DLD1 (cell line): ENCODE measurements at regions not wholly inside any gene's neighbourhood (a gene's known extent, or its start where the extent isn't known, plus 50 kb on each side); places are given as distances from the start of the nearest gene placed in this dataset.

Experiments
- in situ Hi-C: cut with HindIII; loops from 2 replicates; pipeline ENCODE4 v1.10.0; 2017; ENCODE audit warnings: low sequenced_read_pairs

DNA sequence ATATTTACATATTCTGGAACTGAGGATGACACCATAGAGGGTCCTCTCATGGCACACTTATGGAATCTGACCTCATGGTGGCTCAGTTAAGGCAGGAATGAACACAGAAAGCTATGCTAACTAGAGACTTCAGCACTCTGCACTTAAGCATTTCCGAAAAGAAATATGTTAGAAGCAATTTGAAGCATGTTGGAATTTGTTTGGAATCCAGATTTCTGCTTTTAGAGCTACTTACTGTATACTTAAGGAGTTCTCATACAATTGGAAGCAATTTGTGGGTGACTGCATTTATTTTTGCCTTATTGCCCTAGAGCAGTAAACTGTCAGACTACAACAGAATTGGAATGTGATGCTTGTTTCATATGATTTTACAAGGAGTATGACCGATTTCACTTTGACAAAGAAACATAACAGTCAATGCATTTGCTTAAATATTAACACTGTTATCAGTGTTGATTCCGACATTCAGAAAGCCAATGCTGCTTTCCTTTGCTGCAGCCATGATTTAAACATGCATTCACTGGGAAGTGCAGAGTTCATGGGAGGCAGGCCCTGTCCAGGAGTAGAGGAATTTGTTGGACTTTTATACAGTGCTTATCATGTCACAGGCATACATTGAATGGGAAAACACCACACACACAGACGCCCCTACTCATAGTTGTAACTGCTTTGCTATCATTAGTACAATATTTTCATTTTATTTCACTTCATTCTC, 244.4 kb downstream of the SAMD5 start:
- in situ Hi-C loops: no loop called here

DNA sequence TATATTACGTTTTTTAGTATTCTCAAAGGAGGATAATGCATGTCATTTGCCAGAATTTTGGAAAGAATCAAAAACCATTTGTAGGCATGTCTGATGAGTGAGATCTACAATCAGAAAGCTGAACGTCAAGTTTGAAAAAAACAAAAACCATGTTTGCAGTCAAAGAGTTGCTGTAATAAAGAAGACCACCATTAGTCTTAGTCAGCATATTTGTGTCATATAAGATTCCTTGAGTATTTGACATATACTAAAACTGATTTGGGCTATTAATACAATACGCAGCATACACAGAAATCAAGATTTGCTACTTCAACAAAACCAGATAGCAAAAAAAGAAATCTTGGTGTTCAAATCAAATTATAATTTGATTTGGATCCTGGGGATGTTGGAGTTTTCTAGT, 247.5 kb downstream of the SAMD5 start:
- in situ Hi-C loops: no loop called here

DNA sequence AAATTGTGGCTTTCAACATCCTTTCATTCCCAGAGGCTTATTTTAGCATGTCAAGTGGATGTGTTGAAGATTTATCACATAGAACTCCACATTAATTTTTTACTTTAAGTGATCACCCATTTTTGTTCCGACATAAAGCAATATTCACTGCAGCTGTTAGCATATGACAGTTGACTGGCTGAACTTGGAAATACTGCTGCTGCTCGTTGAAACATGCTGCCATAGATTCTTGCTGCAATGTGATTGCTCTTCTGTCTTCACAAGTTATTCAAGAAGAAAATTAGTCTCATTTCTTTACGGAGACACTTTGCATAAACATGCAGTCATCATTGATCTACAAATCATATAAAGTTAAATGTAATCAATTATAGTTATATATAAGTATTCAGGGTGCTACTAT, 248.4 kb downstream of the SAMD5 start:
- in situ Hi-C loops: no loop called here

DNA sequence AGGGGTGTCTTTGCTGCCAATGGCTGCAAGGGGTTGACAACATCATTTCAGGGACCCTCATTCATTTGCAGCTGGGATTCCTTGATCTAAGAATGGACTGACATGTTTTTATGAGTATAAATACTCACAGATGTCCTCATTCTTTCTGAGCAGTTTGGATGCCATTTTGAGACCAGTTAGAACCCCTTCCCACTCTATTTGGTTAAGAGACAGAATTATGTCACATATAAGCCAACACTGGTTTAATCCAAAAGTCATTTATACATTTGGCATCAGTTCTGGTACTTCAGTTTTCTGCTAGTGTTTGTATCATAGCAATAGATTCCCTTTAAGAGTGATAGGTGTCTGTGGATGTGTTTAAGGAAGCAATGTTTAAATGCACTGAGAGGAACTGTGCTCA, 248.8 kb downstream of the SAMD5 start:
- in situ Hi-C loops: no loop called here

DNA sequence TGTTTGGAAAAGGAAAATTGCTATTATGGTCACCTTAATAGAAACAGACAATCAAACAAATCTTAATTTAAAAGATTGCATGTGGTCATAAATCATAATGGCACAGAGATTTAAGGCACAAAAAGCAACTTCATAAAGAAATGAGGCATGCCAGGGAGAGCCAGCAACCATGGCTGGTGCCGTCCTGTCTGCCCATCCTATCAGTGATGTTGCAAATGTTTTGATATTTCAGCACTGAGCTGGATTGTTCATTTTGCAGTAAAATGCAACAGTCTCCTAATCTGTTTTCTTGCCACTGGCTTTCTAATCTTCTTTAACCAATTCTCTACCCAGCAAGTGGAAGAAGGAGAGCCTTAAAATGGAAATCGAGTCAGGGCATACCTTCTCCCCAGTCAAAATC, 249.8 kb downstream of the SAMD5 start:
- in situ Hi-C loops: no loop called here

DNA sequence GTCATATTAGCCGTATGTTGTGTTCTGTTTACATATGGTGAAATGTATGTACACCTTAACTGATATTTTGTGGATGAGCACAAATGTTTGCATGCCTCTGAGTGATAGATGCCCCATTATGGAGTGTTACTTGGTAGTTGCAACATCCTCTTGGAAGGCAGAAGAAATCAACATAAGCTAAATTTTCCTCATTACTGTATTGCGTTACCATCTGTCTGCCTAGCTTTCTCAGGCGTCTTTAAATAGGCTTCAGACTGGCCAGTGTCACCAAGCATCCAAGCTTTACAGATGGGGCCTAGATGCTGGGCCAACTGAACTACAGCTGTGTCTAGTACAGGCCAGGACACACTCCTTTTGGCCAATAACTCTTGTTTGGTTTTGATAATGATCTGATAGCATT, 250.6 kb downstream of the SAMD5 start:
- in situ Hi-C loops: no loop called here

DNA sequence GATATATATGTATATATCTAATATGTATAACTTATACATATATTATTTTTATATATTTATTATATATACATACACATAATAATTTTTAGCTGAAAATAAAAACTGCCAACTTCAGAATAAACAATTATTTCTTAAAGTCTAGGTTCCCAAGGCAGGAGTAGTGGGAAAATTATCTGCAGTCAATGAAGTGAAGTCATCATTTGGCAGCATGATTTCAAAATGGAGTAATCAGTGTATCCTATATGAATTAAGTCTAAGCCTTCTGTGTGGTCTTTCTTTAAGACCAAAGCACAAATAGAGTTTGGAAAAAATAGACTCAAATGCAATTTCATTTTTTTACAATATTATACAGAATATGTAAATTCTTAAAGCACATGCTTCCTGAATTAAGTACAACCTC, 251.0 kb downstream of the SAMD5 start:
- in situ Hi-C loops: no loop called here

DNA sequence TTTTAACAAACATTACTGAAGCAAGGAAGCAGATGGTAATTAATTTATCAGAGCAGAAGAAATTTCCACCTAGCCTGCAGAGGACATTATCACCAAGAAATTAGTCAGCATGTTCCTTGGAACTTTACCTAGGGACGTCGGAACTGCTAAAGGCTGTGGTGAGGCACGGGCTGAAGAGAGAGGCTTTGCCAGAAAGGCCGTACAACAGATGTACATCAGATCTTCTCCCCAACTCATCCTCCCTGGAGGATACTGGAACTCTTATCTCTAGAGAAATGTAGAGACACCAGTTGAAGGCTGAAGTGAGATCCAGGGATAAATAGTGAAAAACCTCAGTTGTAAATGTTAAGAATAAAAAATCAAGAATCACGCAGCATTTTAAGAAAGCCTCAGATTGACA, 257.1 kb downstream of the SAMD5 start:
- in situ Hi-C loops: no loop called here

DNA sequence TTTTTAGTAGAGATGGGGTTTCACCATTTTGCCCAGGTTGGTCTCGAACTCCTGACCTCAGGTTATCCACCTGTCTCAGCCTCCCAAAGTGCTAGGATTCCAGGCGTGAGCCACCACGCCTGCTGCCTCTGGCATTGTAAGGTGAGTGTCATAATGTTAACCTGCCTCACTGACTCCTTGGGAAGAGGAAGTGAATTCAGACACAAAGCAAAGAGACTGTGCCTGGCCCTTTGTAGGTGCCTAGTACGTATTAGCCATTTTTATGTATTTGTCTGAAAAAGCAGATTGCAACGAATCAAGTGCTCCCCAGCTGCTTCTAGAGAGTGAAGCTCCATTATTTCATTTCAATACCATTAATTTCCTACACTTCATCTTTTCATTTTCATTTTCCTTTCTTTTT, 260.5 kb downstream of the SAMD5 start:
- in situ Hi-C loops: no loop called here

DNA sequence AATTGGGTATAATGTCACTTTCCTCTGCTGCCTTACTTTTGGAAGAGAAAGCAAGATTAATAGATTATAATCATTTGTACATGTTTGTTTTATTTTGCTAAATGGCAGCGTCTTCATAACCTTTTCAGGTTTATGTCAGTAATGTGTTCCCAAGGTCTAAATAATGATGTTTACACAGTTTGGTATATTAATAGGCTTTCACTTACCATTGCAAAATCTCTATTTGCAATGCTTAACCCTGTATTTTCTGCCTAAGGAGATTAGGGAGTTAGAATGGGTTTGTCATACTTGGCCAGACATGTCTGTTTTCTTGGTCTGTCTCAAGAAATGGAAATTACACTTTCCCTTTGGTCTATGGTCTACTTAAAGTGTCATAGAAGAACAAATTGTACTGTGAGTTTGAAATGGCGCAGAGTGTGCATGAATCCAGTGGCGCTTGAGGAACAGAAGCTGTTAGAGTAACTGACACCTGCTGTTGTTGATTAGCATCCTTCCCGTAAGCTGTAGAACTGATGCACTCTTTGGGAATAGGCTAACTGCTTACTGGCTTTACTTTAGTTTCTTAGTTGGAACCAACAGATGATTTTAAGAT, 261.1 kb downstream of the SAMD5 start:
- in situ Hi-C loops: no loop called here

DNA sequence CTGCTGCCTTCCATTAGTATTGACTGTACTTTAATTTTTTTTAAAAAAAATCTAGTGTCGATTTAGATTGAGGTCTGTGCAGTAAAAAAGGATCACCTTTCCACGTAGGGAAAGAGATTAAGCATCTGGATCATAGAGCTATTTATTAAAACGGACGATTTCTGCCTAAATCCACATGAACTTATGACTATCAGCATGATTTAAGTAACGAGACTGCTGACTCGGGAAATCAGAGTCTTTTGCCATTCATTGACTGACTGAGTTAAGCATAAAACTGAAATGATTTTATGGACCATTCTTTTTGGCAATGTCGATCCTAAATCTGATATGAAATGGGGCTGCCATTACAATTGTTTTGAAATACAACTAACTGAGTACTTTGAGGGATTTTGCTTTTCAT, 261.7 kb downstream of the SAMD5 start:
- in situ Hi-C loops: no loop called here

DNA sequence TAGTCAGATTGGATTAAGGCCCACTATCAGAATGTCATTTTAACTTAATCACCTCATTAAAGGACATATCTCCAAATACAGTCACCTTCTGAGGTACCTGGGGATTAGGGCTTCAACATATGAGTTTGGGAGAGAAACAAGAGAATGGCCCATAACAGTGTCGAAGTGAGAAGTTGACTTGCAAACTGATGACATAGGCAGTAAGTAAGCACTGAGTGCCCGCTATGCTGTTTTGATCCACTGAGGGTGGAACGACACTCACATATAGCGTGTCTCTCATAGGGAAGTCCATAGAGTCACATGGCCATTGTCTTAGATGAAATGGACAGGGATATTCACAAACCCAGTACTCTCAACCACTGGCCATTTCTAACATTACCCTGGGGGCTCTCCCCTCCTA, 264.2 kb downstream of the SAMD5 start:
- in situ Hi-C loops: no loop called here

DNA sequence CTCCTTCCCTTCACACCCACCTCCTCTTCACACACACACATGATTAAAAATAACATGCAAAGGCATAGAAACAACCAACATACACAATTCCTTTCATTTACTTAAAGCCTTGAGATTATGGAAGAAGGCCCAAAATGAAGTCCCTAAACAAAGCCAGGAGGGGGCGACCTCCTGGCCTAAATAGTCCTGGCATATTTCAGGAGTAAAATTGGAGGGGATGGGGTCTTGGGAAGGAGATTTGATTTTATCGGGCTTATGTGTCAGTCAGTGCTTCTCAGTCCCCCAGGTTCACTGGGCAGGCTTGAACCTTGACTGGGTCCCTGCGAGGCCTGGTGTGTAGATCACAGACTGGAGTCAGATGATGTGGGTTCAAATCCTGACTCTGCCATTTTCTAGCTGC, 266.4 kb downstream of the SAMD5 start:
- in situ Hi-C loops: no loop called here

DNA sequence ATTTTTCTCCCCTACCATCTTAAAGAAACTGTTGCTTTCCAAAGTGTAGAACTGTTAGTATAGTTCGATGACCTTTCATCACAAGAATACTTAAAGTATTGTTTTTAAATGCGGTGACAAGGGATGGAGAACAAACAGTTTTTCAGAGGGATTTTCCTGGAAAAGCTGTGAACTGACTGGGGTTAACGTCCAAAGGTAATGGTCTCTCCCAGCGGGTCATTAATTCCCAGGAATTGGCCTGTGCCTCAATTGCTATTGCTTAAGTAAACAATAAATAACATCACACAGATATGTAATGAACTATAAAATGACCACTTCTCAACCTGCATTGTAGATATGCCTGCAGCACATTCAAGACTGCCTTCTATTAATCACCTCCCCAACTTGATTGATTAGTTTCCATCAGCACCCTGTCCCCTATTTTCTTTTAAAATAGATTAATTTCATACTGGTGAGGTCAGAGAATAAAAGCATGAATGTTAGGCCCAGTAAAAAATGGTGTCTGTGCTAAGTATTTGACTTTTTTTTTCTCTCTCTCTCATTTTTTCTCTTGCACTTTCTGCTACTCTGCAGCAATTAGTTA, 268.2 kb downstream of the SAMD5 start:
- in situ Hi-C loops: no loop called here

DNA sequence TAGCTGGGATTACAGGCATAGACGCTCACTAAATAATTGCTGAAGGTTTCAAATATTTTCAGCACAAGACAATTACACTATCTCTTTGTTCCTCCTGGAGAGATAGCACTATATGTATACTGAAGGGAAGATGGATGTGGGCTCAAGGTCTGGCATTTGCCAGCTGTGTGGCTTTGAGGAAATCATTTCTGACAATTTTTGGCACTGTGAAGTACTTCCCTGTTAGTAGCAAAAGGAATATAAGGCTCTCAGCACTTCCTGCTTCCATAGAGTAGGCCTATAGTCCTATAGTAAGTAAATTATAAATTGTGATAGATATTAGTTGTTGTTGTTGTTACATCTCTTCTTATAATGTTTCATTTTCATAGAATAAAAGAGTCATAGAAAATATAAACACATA, 271.1 kb downstream of the SAMD5 start:
- in situ Hi-C loops: no loop called here

DNA sequence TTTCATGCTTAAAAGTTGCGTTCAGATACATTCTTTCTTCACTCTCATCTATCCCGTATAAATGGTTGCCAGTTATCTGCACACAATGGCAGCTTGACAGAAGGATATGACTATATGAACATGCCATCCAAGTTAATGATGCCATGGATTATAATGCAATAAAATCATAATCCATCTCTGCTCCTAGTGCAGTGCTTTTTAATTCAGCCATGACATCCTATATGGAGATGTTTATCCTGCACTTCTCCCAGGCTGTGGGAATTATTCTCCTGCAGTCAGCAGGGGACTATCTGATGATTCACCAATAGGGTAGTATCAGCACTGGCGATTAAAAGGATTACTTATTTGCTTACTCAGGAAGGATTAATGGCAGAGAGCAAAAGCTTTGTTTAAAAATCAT, 273.8 kb downstream of the SAMD5 start:
- in situ Hi-C loops: no loop called here

DNA sequence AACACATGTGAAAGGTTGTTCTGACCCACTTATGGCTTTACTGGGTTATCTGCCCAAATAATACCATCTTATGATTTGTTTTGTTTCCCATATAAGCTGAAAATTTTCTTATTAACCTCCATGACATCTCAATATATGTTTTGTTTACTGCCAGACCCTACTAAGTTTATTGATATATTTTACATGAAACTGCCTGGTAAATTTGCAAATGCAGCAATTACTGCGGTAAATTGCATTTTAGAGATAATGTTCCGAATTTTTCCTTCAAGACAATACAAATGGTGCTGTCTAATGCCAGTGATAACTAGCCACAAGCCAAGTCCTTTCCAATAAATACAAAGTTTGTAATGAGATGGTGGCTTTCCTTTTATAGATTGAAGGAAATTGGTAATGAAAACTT, 275.9 kb downstream of the SAMD5 start:
- in situ Hi-C loops: no loop called here

DNA sequence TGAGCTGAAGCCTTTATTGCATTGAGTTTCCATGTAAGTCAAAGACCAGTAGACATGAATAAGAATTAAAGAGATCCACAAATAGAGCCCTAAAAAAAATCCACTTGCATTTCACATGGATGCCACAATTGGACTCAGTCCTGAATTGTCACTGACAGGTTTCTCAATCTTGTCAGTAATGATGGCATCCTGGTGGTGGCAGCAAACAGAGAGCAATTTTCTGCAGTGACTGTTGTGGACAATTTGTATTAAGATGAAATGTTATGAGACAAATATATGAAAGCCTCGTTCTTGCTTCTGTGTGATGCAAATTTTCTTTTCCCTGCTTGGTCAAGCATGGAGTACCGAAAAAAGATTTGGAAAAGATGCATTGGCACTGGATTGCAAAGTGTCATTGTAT, 278.9 kb downstream of the SAMD5 start:
- in situ Hi-C loops: no loop called here

DNA sequence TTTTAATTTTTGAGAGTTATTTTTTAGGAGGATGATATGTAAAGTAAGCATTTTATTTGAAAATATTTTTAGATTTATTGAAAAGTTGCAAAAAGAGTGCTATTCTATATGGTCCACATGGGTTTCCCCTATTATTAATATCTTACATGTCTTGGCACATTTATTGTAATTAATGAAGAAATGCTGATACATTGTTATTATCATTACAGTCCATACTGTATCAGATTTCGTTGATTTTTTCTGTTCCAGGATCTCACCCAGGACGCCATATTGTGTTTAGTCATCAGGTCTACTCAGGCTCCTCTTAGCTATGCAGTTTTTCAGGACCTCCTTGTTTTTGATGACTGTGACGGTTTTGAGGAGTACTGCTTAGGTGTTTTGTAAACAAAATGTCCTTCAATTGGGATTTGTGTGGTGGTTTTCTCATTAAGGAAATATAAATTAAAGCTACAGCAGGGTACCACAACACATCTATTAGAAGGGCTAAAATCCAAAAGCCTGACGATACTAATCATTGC, 281.0 kb downstream of the SAMD5 start:
- in situ Hi-C loops: no loop called here

DNA sequence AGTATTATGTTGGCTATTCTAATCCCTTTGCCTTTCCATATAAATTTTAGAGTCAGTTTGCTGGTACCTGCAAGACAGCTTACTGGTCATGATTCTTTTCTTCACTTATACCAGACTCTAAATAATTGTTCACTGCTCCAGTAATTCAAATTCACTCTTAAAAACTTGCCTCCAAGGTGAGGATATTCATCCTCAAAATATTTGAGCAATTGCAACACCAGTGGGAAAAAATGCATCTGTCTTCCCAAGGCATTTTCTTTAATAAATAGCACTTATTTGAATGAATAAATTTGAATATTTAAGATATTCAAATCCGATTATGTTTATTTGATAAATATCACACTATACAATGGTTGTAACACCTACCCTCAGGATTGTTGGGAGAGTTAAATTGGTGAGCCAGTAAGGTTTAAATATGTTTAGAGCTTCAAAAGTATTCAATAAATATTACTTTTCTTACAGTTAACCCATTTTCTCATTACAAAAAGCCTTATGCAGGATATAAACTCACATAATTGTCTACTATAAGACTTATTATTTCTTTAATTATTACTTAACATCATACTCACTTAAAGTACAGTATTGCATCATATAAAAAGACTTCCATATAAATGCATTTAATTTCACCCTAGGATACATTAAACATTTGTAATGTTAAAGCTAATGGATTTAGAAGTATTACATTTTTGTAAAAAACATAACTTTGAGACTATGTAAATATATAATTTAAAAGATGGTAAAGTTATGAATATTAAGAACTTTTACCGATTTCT, 285.6 kb downstream of the SAMD5 start:
- in situ Hi-C loops: no loop called here

DNA sequence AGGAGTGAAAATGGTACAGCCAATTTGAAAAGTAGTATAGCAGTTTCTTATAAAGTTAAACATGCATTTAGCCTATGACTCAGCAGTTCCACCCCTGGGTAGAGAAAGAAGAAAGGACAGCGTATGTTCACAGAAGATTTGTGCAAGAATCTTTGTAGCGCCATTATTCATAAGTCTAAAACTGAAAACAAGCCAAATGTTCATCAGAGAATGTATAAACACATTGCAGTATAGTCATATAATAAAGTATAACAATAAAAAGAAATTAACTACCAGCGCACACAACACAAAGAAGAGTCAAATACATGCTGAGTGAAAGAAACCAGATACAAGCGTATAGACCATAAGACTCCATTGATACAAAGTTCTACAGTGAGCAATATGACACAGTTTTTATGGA, 294.0 kb downstream of the SAMD5 start:
- in situ Hi-C loops: no loop called here

DNA sequence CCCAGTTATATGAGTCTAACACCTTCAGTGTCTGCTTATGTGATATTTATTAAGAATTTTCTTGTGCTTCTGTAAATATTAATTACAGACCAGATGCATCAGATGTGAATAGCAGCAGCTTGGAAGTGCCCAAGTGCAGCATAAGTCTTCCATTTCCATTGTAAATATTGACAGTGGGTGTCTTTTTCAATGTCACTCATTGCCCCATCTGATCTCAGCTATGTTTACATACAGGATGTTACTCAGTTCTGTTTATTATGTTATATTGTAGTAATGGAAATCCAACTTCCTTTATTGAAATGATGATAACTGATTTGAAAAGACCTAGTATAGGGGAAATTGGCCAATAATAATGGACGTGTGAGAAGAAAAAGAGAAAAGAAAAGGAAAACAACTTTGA, 296.7 kb downstream of the SAMD5 start:
- in situ Hi-C loops: no loop called here
